ENCODE measurements at regions not wholly inside any gene's neighbourhood (a gene's known extent, or its start where the extent isn't known, plus 50 kb on each side); places are given as distances from the start of the nearest gene placed in this dataset.

GRCh38 chr9:73736270-73736669 lies 584.6 kb downstream of the ANXA1 start:
- no peak for TF ChIP-seq CTCF (IDR thresholded peaks at IDR 0.05; ENCODE audit: insufficient read depth in 1 of 2, low read depth in 1 of 2, low read length in 1 of 2, severe bottlenecking in 1 of 2, unreplicated experiment in 1 of 2)
- Histone ChIP-seq H3K4me1 (no peaks in the 10 kb centered on the region), H3K4me3 (ENCODE audit: low read depth, low read length) (no peak overlapping the region), H3K9me3 (no peaks in the 10 kb centered on the region), H3K27me3 (replicated peaks; ENCODE audit: control insufficient read depth, insufficient read depth, low read length) (no peaks in the 10 kb centered on the region), H3K36me3 (ENCODE audit: control insufficient read depth, insufficient read depth, low read length) (no peaks in the 10 kb centered on the region)
- no peak overlapping the region for H3K27ac Mint-ChIP-seq (ENCODE audit: unreplicated experiment)
- H3K36me3 Mint-ChIP-seq (ENCODE audit: insufficient read depth, unreplicated experiment) = no peaks in the 10 kb centered on the region
- intact Hi-C loops (cut with micrococcal nuclease; ENCODE audit: unreplicated experiment) = no loop called here
- no TSS peak for BruUV-seq (replicated peaks)
- ChIA-PET POLR2A (no interaction called here), CTCF (no interaction called here)
- no peaks in the 10 kb centered on the region for H3K4me1 Mint-ChIP-seq (ENCODE audit: low read depth, unreplicated experiment)
- H3K4me3 Mint-ChIP-seq (ENCODE audit: unreplicated experiment) = no peak overlapping the region
- no peaks in the 10 kb centered on the region for H3K9me3 Mint-ChIP-seq (ENCODE audit: unreplicated experiment)
- no peak for DNase-seq
- H3K27me3 Mint-ChIP-seq (ENCODE audit: insufficient read depth, unreplicated experiment) = no peaks in the 10 kb centered on the region

- intact Hi-C loops (cut with micrococcal nuclease; ENCODE audit: unreplicated experiment) = no loop called here
- Histone ChIP-seq H3K36me3 (ENCODE audit: control insufficient read depth, insufficient read depth, low read length) (no peaks in the 10 kb centered on the region), H3K9me3 (no peaks in the 10 kb centered on the region), H3K27me3 (replicated peaks; ENCODE audit: control insufficient read depth, insufficient read depth, low read length) (no peaks in the 10 kb centered on the region), H3K4me1 (no peaks in the 10 kb centered on the region), H3K4me3 (ENCODE audit: low read depth, low read length) (no peak overlapping the region)
- H3K27me3 Mint-ChIP-seq (ENCODE audit: insufficient read depth, unreplicated experiment) = no peaks in the 10 kb centered on the region
- no peaks in the 10 kb centered on the region for H3K9me3 Mint-ChIP-seq (ENCODE audit: unreplicated experiment)
- CTCF ChIA-PET = no interaction called here
- H3K36me3 Mint-ChIP-seq (ENCODE audit: insufficient read depth, unreplicated experiment) = no peaks in the 10 kb centered on the region
- no peaks in the 10 kb centered on the region for H3K4me1 Mint-ChIP-seq (ENCODE audit: low read depth, unreplicated experiment)
- H3K27ac Mint-ChIP-seq (ENCODE audit: unreplicated experiment) = no peak overlapping the region
- BruUV-seq (replicated peaks) = no TSS peak
- no peak for DNase-seq
- POLR2A ChIA-PET = no interaction called here
- no peak overlapping the region for H3K4me3 Mint-ChIP-seq (ENCODE audit: unreplicated experiment)
- TF ChIP-seq CTCF (IDR thresholded peaks at IDR 0.05; ENCODE audit: insufficient read depth in 1 of 2, low read depth in 1 of 2, low read length in 1 of 2, severe bottlenecking in 1 of 2, unreplicated experiment in 1 of 2) = no peak
Measured at GRCh38 chr9:73738741-73739530, 587.3 kb downstream of the ANXA1 start.

DNA sequence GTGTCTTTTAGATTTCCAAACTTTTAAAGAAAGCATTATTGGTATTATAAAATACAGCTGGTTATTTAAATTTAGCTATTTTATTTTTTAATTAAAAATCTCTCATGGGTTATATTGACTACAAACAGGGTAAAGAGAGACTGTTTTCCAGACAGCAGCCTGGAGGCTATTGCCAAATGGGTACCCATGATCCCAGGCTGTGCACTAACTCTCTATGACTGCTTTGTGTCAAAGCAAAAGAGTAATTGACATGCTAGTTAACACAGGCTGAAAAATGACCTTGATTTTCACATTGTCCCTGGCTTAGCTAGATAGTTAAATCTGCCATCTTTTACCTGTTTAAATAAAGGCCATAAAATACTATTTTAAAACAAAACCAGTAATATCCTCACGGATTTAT lies 589.7 kb downstream of the ANXA1 start:
- no peaks in the 10 kb centered on the region for H3K36me3 ChIP-seq (ENCODE audit: control insufficient read depth, insufficient read depth, low read length)
- intact Hi-C loops (cut with micrococcal nuclease; ENCODE audit: unreplicated experiment) = no loop called here
- ChIA-PET POLR2A (no interaction called here), CTCF (no interaction called here)
- Mint-ChIP-seq H3K9me3 (ENCODE audit: unreplicated experiment) (no peaks in the 10 kb centered on the region), H3K4me1 (ENCODE audit: low read depth, unreplicated experiment) (no peaks in the 10 kb centered on the region), H3K4me3 (ENCODE audit: unreplicated experiment) (no peak overlapping the region), H3K27me3 (ENCODE audit: insufficient read depth, unreplicated experiment) (no peaks in the 10 kb centered on the region), H3K27ac (ENCODE audit: unreplicated experiment) (no peak overlapping the region), H3K36me3 (ENCODE audit: insufficient read depth, unreplicated experiment) (no peaks in the 10 kb centered on the region)
- H3K4me3 ChIP-seq (ENCODE audit: low read depth, low read length) = no peak overlapping the region
- DNase-seq = no peak
- H3K27me3 ChIP-seq (replicated peaks; ENCODE audit: control insufficient read depth, insufficient read depth, low read length) = no peaks in the 10 kb centered on the region
- H3K4me1 ChIP-seq = no peaks in the 10 kb centered on the region
- TF ChIP-seq CTCF (IDR thresholded peaks at IDR 0.05; ENCODE audit: insufficient read depth in 1 of 2, low read depth in 1 of 2, low read length in 1 of 2, severe bottlenecking in 1 of 2, unreplicated experiment in 1 of 2) = no peak
- H3K9me3 ChIP-seq = no peaks in the 10 kb centered on the region
- BruUV-seq (replicated peaks) = no TSS peak

Data from Caco-2 (cell line).